ENCODE measurements at regions not wholly inside any gene's neighbourhood (a gene's known extent, or its start where the extent isn't known, plus 50 kb on each side); places are given as distances from the start of the nearest gene placed in this dataset.

DNA sequence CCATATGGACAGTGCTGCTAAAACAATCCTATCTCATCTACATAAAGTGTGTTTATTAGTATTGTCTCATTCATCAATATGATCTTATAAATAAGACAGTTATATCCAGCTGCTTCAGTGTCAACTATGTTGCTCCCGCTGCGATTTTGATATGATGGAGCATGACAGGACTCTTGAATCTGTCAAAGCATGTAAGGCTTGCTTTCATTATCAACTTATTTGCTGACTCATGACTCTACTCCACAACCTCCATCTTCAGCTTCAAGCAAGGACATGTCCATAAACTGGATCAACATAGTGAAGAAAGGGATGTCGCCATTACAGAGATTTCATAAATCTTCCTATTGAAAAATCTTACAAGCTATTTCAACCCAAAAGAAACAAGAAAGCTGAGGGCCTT, 2812.6 kb downstream of the PCDH9 start:
- TF ChIP-seq, protein P1, sequence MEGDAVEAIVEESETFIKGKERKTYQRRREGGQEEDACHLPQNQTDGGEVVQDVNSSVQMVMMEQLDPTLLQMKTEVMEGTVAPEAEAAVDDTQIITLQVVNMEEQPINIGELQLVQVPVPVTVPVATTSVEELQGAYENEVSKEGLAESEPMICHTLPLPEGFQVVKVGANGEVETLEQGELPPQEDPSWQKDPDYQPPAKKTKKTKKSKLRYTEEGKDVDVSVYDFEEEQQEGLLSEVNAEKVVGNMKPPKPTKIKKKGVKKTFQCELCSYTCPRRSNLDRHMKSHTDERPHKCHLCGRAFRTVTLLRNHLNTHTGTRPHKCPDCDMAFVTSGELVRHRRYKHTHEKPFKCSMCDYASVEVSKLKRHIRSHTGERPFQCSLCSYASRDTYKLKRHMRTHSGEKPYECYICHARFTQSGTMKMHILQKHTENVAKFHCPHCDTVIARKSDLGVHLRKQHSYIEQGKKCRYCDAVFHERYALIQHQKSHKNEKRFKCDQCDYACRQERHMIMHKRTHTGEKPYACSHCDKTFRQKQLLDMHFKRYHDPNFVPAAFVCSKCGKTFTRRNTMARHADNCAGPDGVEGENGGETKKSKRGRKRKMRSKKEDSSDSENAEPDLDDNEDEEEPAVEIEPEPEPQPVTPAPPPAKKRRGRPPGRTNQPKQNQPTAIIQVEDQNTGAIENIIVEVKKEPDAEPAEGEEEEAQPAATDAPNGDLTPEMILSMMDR (IDR thresholded peaks at IDR 0.05; ENCODE audit: low read length) = no peak
- TF ChIP-seq EZH2phosphoT487 (IDR thresholded peaks at IDR 0.05; ENCODE audit: low read length) (no peak), EZH2 (optimal IDR thresholded peaks at IDR 0.05; ENCODE audit: low read depth, low read length) (no peak)

Data from MM.1S (cell line).